Prostate gland (tissue), 2 donors: ENCODE measurements at regions not wholly inside any gene's neighbourhood (a gene's known extent, or its start where the extent isn't known, plus 50 kb on each side); places are given as distances from the start of the nearest gene placed in this dataset.

Experiments used
- CTCF ChIP-seq, 4 experiments: fragments of 200-600 bp in 2 of 4; fragments of 450-650 bp in 2 of 4; sonication (generic) in 2 of 4; IDR thresholded peaks; 1 replicate in 3 of 4; 2 replicates in 1 of 4; pipeline ENCODE4 v1.5.1; 2016 to 2019; ENCODE audit warnings: antibody characterized with exemption in 4 of 4, mild to moderate bottlenecking in 2 of 4, moderate library complexity in 2 of 4
- POLR2A ChIP-seq: fragments of 450-650 bp; IDR thresholded peaks from one replicate; pipeline ENCODE4 v1.6.1; 2016; ENCODE audit warnings: antibody characterized with exemption, mild to moderate bottlenecking

DNA sequence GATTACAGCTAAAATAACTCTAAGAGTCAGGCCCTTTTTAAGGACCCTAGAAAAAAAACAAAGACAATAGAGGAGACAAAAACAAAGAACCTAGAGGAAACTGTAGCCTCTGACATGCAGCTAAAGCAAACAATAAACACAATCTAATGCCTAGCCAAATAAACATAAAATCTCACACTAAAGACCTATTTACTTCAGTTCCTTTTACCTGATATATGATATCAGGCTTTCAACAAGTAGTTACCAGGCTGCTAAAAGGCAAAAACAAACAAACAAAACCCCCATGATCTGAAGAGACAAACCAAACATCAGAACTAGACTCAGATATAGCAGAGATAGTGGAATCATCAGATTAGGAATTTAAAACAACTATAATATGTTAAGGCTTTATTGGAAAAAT lies 226.5 kb upstream of the POU5F2 start:
- TF ChIP-seq CTCF (IDR thresholded peaks at IDR 0.05) (no peak), POLR2A (no peak)
